WTC11 (cell line): ENCODE measurements at regions not wholly inside any gene's neighbourhood (a gene's known extent, or its start where the extent isn't known, plus 50 kb on each side); places are given as distances from the start of the nearest gene placed in this dataset.

Experiments
- ATAC-seq: fragments of 200-7000 bp; cut with Tn5 transposase; 2 replicates; pipeline ENCODE4 v1.10.0; 2021; ENCODE audit warnings: mild to moderate bottlenecking, moderate library complexity
- CTCF ChIA-PET: fragments of 300-600 bp; sonication (Branson Sonifier 250); formaldehyde crosslinking; loops from one replicate; lab custom pipeline; 2021; ENCODE audit warnings: antibody characterized with exemption; lab: Charles Lee
- POLR2A ChIA-PET: fragments of 350-600 bp; sonication (Branson Sonifier 250); formaldehyde crosslinking; loops from one replicate; lab custom pipeline; 2021; ENCODE audit warnings: antibody characterized with exemption; lab: Charles Lee
- DNase-seq: peaks from one replicate; pipeline ENCODE4 v3.0.0; 2021; ENCODE audit warnings: low spot score
- H3K27ac Mint-ChIP-seq: 2 replicates; pipeline ENCODE4 v1.8.0; 2021; ENCODE audit warnings: mixed read lengths
- H3K27me3 Mint-ChIP-seq: 2 replicates; pipeline ENCODE4 v1.8.0; 2021; ENCODE audit warnings: low read depth, mild to moderate bottlenecking, moderate library complexity, mixed read lengths
- H3K36me3 Mint-ChIP-seq: 2 replicates; pipeline ENCODE4 v1.8.0; 2021; ENCODE audit warnings: mixed read lengths
- H3K4me1 Mint-ChIP-seq: 2 replicates; pipeline ENCODE4 v1.8.0; 2022; ENCODE audit warnings: mixed read lengths
- H3K4me3 Mint-ChIP-seq: 2 replicates; pipeline ENCODE4 v1.8.0; 2021; ENCODE audit warnings: mild to moderate bottlenecking, moderate library complexity, mixed read lengths
- H3K9me3 Mint-ChIP-seq: 2 replicates; pipeline ENCODE4 v1.8.0; 2021; ENCODE audit warnings: mixed read lengths
- ATF2 ChIP-seq: sonication (generic); formaldehyde crosslinking; IDR thresholded peaks from 2 replicates; pipeline ENCODE4 v1.8.1; 2022; ENCODE audit warnings: low read depth, missing genetic modification reagents, borderline replicate concordance
- CREM ChIP-seq: sonication (generic); formaldehyde crosslinking; IDR thresholded peaks from 2 replicates; pipeline ENCODE4 v1.8.1; 2022; ENCODE audit warnings: mild to moderate bottlenecking, missing genetic modification reagents, moderate library complexity
- E2F5 ChIP-seq: sonication (generic); formaldehyde crosslinking; IDR thresholded peaks from 2 replicates; pipeline ENCODE4 v1.8.1; 2022; ENCODE audit warnings: mild to moderate bottlenecking, moderate library complexity, missing genetic modification reagents
- ELF4 ChIP-seq: sonication (generic); formaldehyde crosslinking; IDR thresholded peaks from 2 replicates; pipeline ENCODE4 v1.8.1; 2022; ENCODE audit warnings: low read depth, mild to moderate bottlenecking, moderate library complexity, missing genetic modification reagents
- EMX1 ChIP-seq: fragments of 250-450 bp; sonication (Bioruptor Pico); IDR thresholded peaks from 2 replicates; pipeline ENCODE4 v1.8.0; 2021; ENCODE audit warnings: mild to moderate bottlenecking
- ERG ChIP-seq: fragments of 250-450 bp; sonication (Bioruptor Pico); IDR thresholded peaks from 2 replicates; pipeline ENCODE4 v1.8.0; 2021; ENCODE audit warnings: mild to moderate bottlenecking
- GTF2I ChIP-seq: fragments of 250-450 bp; sonication (Bioruptor Pico); conservative IDR thresholded peaks from 2 replicates; pipeline ENCODE4 v1.4.0; 2021; ENCODE audit warnings: mild to moderate bottlenecking
- JAZF1 ChIP-seq: fragments of 250-450 bp; sonication (Bioruptor Pico); IDR thresholded peaks from 2 replicates; pipeline ENCODE4 v1.9.0; 2021; ENCODE audit warnings: moderate library complexity, mild to moderate bottlenecking, inconsistent platforms
- NFE2L1 ChIP-seq: sonication (generic); formaldehyde crosslinking; IDR thresholded peaks from 2 replicates; pipeline ENCODE4 v1.8.1; 2023; ENCODE audit warnings: missing genetic modification reagents
- NFYB ChIP-seq: sonication (generic); formaldehyde crosslinking; conservative IDR thresholded peaks from 2 replicates; pipeline ENCODE4 v1.8.0; 2022; ENCODE audit warnings: low read depth, missing genetic modification reagents
- NR1H2 ChIP-seq: sonication (generic); formaldehyde crosslinking; IDR thresholded peaks from 2 replicates; pipeline ENCODE4 v1.9.0; 2021; ENCODE audit warnings: mild to moderate bottlenecking, moderate library complexity, missing genetic modification reagents
- SP1 ChIP-seq: sonication (generic); formaldehyde crosslinking; conservative IDR thresholded peaks from 2 replicates; pipeline ENCODE4 v1.8.1; 2022; ENCODE audit warnings: missing genetic modification reagents
- STAT6 ChIP-seq: sonication (generic); formaldehyde crosslinking; conservative IDR thresholded peaks from 2 replicates; pipeline ENCODE4 v1.8.1; 2023; ENCODE audit warnings: mild to moderate bottlenecking, low read depth, missing genetic modification reagents, moderate library complexity
- TCF7 ChIP-seq: sonication (generic); formaldehyde crosslinking; IDR thresholded peaks from 2 replicates; pipeline ENCODE4 v1.8.0; 2022; ENCODE audit warnings: mild to moderate bottlenecking, low read depth, missing genetic modification reagents, moderate library complexity
- ZNF138 ChIP-seq: sonication (generic); formaldehyde crosslinking; conservative IDR thresholded peaks from 2 replicates; pipeline ENCODE4 v1.8.1; 2022; ENCODE audit warnings: mild to moderate bottlenecking, moderate library complexity, missing genetic modification reagents
- TF ChIP-seq, protein P1 (sequence below): sonication (generic); formaldehyde crosslinking; IDR thresholded peaks from 2 replicates; pipeline ENCODE4 v1.8.0; 2022; ENCODE audit warnings: mild to moderate bottlenecking, missing genetic modification reagents
- TF ChIP-seq, protein P2 (sequence below): sonication (generic); formaldehyde crosslinking; IDR thresholded peaks from 2 replicates; pipeline ENCODE4 v1.8.0; 2022; ENCODE audit warnings: missing genetic modification reagents
- TF ChIP-seq, protein P3 (sequence below): fragments of 250-450 bp; sonication (Bioruptor Pico); IDR thresholded peaks from 2 replicates; pipeline ENCODE4 v1.9.0; 2021; ENCODE audit warnings: mild to moderate bottlenecking, borderline replicate concordance
- TF ChIP-seq, protein P4 (sequence below): sonication (generic); formaldehyde crosslinking; IDR thresholded peaks from 2 replicates; pipeline ENCODE4 v1.8.0; 2022; ENCODE audit warnings: mild to moderate bottlenecking, missing genetic modification reagents

DNA sequence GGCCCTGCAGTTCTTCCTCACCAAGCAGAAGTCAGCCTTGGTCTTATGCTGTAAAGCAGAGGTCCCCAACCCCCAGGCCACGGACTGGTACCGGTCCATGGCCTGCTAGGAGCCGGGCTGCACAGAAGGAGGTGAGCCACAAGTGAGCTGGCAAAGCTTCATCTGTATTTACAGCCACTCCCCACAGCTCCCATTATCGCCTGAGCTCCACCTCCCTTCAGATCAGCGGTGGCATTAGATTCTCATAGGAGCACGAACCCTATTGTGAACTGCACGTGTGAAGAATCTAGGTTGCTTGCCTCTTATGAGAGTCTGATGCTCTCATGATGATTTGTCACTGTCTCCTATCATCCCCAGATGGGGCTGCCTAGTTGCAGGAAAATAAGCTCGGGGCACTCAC, 87.6 kb upstream of the NEBL start (continued):
- TF ChIP-seq, protein P1, sequence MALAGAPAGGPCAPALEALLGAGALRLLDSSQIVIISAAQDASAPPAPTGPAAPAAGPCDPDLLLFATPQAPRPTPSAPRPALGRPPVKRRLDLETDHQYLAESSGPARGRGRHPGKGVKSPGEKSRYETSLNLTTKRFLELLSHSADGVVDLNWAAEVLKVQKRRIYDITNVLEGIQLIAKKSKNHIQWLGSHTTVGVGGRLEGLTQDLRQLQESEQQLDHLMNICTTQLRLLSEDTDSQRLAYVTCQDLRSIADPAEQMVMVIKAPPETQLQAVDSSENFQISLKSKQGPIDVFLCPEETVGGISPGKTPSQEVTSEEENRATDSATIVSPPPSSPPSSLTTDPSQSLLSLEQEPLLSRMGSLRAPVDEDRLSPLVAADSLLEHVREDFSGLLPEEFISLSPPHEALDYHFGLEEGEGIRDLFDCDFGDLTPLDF (CRISPR knock-in tag) = no peak
- TF ChIP-seq EMX1 (CRISPR knock-in tag) (no peak), ZNF138 (no peak), ERG (CRISPR knock-in tag) (no peak), SP1 (CRISPR knock-in tag) (no peak), JAZF1 (CRISPR knock-in tag) (no peak), GTF2I (no peak)
- TF ChIP-seq, protein P2, sequence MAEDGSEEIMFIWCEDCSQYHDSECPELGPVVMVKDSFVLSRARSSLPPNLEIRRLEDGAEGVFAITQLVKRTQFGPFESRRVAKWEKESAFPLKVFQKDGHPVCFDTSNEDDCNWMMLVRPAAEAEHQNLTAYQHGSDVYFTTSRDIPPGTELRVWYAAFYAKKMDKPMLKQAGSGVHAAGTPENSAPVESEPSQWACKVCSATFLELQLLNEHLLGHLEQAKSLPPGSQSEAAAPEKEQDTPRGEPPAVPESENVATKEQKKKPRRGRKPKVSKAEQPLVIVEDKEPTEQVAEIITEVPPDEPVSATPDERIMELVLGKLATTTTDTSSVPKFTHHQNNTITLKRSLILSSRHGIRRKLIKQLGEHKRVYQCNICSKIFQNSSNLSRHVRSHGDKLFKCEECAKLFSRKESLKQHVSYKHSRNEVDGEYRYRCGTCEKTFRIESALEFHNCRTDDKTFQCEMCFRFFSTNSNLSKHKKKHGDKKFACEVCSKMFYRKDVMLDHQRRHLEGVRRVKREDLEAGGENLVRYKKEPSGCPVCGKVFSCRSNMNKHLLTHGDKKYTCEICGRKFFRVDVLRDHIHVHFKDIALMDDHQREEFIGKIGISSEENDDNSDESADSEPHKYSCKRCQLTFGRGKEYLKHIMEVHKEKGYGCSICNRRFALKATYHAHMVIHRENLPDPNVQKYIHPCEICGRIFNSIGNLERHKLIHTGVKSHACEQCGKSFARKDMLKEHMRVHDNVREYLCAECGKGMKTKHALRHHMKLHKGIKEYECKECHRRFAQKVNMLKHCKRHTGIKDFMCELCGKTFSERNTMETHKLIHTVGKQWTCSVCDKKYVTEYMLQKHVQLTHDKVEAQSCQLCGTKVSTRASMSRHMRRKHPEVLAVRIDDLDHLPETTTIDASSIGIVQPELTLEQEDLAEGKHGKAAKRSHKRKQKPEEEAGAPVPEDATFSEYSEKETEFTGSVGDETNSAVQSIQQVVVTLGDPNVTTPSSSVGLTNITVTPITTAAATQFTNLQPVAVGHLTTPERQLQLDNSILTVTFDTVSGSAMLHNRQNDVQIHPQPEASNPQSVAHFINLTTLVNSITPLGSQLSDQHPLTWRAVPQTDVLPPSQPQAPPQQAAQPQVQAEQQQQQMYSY (CRISPR knock-in tag) = no peak

GRCh38 chr10:20981419-20981953, 84.4 kb upstream of the NEBL start:
- ChIA-PET POLR2A (no interaction called here), CTCF (no interaction called here)
- H3K4me3 Mint-ChIP-seq = no peak overlapping the region
- H3K4me1 Mint-ChIP-seq = 0 out of 2 replicates have a peak, but pooled peaks cover 3% of the 10 kb centered on the region
- no peaks in the 10 kb centered on the region for H3K36me3 Mint-ChIP-seq
- ATAC-seq (no peak), DNase-seq (no peak)
- H3K27me3 Mint-ChIP-seq = no peaks in the 10 kb centered on the region
- H3K9me3 Mint-ChIP-seq = peaks cover 9% of the 10 kb centered on the region
- no peak overlapping the region for H3K27ac Mint-ChIP-seq
- TF ChIP-seq STAT6 (CRISPR knock-in tag) (no peak), CREM (CRISPR knock-in tag) (no peak), E2F5 (CRISPR knock-in tag) (no peak), NR1H2 (CRISPR knock-in tag) (no peak), NFYB (CRISPR knock-in tag) (no peak), ATF2 (CRISPR knock-in tag) (no peak), EMX1 (CRISPR knock-in tag) (no peak), NFE2L1 (CRISPR knock-in tag) (no peak), ELF4 (CRISPR knock-in tag) (no peak), TCF7 (CRISPR knock-in tag) (no peak)
- TF ChIP-seq, protein P3, sequence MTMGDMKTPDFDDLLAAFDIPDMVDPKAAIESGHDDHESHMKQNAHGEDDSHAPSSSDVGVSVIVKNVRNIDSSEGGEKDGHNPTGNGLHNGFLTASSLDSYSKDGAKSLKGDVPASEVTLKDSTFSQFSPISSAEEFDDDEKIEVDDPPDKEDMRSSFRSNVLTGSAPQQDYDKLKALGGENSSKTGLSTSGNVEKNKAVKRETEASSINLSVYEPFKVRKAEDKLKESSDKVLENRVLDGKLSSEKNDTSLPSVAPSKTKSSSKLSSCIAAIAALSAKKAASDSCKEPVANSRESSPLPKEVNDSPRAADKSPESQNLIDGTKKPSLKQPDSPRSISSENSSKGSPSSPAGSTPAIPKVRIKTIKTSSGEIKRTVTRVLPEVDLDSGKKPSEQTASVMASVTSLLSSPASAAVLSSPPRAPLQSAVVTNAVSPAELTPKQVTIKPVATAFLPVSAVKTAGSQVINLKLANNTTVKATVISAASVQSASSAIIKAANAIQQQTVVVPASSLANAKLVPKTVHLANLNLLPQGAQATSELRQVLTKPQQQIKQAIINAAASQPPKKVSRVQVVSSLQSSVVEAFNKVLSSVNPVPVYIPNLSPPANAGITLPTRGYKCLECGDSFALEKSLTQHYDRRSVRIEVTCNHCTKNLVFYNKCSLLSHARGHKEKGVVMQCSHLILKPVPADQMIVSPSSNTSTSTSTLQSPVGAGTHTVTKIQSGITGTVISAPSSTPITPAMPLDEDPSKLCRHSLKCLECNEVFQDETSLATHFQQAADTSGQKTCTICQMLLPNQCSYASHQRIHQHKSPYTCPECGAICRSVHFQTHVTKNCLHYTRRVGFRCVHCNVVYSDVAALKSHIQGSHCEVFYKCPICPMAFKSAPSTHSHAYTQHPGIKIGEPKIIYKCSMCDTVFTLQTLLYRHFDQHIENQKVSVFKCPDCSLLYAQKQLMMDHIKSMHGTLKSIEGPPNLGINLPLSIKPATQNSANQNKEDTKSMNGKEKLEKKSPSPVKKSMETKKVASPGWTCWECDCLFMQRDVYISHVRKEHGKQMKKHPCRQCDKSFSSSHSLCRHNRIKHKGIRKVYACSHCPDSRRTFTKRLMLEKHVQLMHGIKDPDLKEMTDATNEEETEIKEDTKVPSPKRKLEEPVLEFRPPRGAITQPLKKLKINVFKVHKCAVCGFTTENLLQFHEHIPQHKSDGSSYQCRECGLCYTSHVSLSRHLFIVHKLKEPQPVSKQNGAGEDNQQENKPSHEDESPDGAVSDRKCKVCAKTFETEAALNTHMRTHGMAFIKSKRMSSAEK (CRISPR knock-in tag) = no peak
- TF ChIP-seq, protein P4, sequence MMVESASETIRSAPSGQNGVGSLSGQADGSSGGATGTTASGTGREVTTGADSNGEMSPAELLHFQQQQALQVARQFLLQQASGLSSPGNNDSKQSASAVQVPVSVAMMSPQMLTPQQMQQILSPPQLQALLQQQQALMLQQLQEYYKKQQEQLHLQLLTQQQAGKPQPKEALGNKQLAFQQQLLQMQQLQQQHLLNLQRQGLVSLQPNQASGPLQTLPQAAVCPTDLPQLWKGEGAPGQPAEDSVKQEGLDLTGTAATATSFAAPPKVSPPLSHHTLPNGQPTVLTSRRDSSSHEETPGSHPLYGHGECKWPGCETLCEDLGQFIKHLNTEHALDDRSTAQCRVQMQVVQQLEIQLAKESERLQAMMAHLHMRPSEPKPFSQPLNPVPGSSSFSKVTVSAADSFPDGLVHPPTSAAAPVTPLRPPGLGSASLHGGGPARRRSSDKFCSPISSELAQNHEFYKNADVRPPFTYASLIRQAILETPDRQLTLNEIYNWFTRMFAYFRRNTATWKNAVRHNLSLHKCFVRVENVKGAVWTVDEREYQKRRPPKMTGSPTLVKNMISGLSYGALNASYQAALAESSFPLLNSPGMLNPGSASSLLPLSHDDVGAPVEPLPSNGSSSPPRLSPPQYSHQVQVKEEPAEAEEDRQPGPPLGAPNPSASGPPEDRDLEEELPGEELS (CRISPR knock-in tag) = no peak
